ENCODE measurements at regions not wholly inside any gene's neighbourhood (a gene's known extent, or its start where the extent isn't known, plus 50 kb on each side); places are given as distances from the start of the nearest gene placed in this dataset.

- Histone ChIP-seq H3K9me3 (no peaks in the 10 kb centered on the region), H3K27me3 (no peaks in the 10 kb centered on the region), H3K36me3 (no peaks in the 10 kb centered on the region), H3K4me3 (no peak overlapping the region)
- no peak for DNase-seq
Observed at GRCh38 chr18:79579807-79580497, 99.7 kb upstream of the CTDP1 start.

DNA sequence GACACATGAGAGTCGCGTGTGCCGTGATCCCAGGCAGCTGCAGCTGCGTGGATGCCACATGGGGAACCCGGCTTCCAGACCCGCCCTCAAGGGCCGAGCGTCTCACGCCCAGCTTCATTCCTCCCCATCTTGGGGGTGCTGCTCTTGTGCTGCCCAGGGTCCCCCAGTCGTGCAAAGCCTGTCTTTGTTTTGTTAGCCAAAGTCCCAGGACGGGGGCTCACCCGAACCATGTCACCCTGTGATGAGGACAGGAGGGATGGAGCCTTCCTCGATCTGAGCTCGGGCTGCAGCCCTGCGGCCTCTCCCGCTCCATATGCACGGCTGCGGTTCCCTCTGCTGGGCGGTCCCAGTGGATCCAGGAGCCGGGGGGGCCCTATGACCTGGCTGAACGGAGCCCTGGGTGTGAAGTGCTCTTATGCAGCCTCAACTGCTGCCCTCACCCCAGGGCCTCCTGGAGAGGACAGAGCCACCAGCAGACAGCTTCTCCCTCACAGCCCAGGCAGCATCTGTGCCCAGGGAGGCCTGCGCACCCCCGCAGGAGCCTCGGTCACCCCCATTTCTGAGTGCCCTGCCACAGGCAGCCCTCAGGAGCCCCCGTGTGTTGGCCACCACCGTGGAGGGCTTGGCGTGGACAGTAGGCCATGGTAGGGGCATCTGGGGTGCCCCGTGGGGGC is 99.0 kb upstream of the CTDP1 start:
- DNase-seq = no peak
- no peaks in the 10 kb centered on the region for H3K36me3 ChIP-seq

GRCh38 chr18:79581406-79581805 is 98.2 kb upstream of the CTDP1 start:
- Histone ChIP-seq H3K27me3 (no peaks in the 10 kb centered on the region), H3K36me3 (no peaks in the 10 kb centered on the region), H3K9me3 (no peaks in the 10 kb centered on the region), H3K4me3 (no peak overlapping the region)
- no peak for DNase-seq

More for the DNA sequence above, 99.0 kb upstream of the CTDP1 start:
- Histone ChIP-seq H3K9me3 (no peaks in the 10 kb centered on the region), H3K4me3 (no peak overlapping the region), H3K27me3 (no peaks in the 10 kb centered on the region)

DNA sequence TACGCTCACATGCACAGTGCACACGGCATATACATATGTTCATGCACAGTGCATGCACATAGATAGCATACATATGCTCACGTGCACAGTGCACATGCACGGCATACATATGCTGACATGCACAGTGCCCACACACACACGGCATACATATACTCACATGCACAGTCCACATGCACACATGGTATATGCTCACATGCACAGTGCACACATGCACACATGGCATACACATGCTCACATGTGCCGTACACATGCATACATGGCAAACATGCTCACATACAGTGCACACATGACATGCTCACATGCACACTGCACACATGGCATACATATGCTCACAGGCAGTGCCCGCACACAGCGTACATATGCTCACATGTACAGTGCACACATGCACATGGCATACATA is 97.7 kb upstream of the CTDP1 start:
- no peak overlapping the region for H3K4me3 ChIP-seq

DNA sequence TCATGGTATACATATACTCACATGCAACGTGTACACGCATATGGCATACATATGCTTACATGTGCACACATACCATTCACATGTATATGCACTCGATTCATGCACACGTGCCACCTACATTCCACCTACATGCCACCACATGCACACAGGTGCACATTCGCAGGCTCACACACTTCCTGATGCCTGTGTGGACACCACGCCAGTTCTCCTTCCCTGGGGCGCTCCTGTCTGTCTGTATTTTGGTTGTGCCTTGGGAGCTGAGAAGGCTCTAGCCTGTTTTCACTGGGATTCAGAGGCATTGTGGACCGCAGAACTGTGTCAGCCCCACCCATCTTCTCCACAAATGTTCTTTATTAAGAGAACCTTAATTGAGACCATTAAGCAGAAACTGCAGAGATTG is 96.6 kb upstream of the CTDP1 start:
- DNase-seq = no peak
- Histone ChIP-seq H3K9me3 (no peaks in the 10 kb centered on the region), H3K36me3 (no peaks in the 10 kb centered on the region), H3K4me3 (no peak overlapping the region), H3K27me3 (no peaks in the 10 kb centered on the region)

More for the DNA sequence above, 97.7 kb upstream of the CTDP1 start:
- no peak for DNase-seq
- no peaks in the 10 kb centered on the region for H3K36me3 ChIP-seq
- H3K27me3 ChIP-seq = no peaks in the 10 kb centered on the region
- no peaks in the 10 kb centered on the region for H3K9me3 ChIP-seq

- DNase-seq = no peak
- H3K4me3 ChIP-seq = no peak overlapping the region
- no peaks in the 10 kb centered on the region for H3K9me3 ChIP-seq
- no peaks in the 10 kb centered on the region for H3K36me3 ChIP-seq
- no peaks in the 10 kb centered on the region for H3K27me3 ChIP-seq
Observed at GRCh38 chr18:79583426-79583825, 96.2 kb upstream of the CTDP1 start.

DNA sequence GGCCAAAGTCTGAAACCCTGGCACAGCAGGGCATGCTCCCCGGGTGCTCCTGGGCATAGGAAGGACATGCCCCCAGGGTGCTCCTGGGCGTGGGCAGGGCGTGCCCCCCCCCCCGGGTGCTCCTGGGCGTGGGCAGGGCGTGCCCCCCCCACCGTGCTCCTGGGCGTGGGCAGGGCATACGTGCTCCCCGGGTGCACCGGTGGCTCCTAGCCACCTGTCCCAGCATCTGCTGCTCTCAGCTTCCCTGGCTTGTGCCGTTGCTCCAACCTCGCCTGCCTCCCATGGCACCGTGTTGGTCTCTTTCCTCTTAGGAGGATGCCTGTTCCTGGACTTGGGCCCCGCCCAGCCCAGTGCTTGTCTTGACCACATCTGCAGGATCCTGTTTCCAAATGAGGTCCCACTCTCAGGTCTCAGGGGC is 95.6 kb upstream of the CTDP1 start:
- Histone ChIP-seq H3K9me3 (no peaks in the 10 kb centered on the region), H3K36me3 (no peaks in the 10 kb centered on the region), H3K27me3 (no peaks in the 10 kb centered on the region), H3K4me3 (no peak overlapping the region)
- no peak for DNase-seq

GRCh38 chr18:79584491-79585394 is 94.9 kb upstream of the CTDP1 start:
- DNase-seq = no peak
- no peaks in the 10 kb centered on the region for H3K9me3 ChIP-seq
- H3K27me3 ChIP-seq = no peaks in the 10 kb centered on the region
- no peaks in the 10 kb centered on the region for H3K36me3 ChIP-seq
- no peak overlapping the region for H3K4me3 ChIP-seq

DNA sequence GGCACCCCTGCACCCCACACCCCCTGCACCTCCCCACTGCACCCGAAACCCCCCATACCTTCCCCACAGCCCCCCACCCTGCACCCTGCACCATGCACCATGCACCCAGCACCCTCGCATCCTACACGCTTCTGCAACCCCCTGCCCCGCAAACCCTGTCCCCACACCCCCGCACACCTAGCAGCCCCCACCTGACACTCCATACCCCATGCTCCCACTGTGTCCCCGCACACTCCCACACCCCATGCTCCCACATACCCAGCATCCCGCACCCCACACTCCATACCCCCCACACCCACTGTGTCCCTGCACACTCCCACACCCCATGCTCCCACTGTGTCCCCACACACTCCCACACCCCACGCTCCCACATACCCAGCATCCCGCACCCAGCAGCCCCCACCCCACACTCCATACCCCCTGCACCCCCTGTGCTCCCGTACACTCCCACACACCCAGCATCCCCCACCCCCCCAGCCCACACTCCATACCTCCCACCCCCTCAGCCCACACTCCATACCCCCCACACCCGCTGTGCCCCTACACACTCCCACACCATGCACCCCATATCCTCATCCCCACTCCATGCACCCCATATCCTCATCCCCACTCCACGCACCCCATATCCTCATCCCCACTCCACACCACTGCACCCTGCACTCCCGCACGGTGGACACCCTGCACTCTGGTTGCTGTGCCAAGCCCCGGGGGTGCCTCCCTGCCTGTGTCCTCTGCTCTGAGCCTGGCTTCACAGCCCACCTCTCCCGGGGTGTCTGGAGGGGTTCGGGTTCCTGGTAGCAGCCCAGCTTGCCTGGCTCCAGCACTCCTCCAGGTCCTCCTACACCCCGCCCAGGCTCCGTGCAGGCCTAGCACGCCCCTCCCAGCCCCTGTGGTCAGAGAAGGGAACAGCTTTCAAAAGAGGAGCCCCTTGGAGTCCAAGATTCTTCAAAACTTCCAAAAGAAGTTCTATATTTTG is 93.9 kb upstream of the CTDP1 start:
- no peaks in the 10 kb centered on the region for H3K27me3 ChIP-seq
- H3K9me3 ChIP-seq = no peaks in the 10 kb centered on the region
- H3K36me3 ChIP-seq = no peaks in the 10 kb centered on the region
- no peak for DNase-seq
- H3K4me3 ChIP-seq = no peak overlapping the region

- no peak overlapping the region for H3K4me3 ChIP-seq
- H3K9me3 ChIP-seq = no peaks in the 10 kb centered on the region
- H3K36me3 ChIP-seq = no peaks in the 10 kb centered on the region
- no peak for DNase-seq
- H3K27me3 ChIP-seq = no peaks in the 10 kb centered on the region
Observed at GRCh38 chr18:79586436-79587225, 93.0 kb upstream of the CTDP1 start.

DNA sequence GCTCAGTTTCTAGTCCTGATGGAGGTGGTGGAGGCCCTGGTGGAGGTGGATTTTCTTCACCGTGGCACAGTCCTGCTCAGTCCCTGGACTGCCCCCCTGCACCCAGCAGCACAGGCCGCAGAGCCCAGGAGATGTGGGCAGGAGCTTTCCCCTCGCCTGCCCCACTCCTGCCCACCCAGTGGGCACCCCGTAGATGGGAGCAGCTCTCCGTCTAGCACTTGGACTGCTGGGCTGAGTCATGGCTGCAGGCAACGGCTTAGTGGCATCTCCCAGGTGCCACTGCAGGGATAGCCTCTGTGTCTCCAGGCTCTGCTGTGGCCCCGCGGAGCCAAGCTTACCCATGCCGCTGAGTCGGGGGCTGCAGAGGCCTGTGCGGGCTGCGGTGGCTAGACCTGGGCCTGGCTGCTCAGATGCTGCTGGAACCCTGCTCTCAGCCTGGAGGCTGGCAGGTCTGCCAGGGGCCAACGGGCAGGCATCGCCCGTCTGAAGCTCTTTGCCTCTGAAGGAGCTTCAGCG is 92.3 kb upstream of the CTDP1 start:
- Histone ChIP-seq H3K9me3 (no peaks in the 10 kb centered on the region), H3K36me3 (no peaks in the 10 kb centered on the region), H3K4me3 (no peak overlapping the region), H3K27me3 (no peaks in the 10 kb centered on the region)
- DNase-seq = no peak

DNA sequence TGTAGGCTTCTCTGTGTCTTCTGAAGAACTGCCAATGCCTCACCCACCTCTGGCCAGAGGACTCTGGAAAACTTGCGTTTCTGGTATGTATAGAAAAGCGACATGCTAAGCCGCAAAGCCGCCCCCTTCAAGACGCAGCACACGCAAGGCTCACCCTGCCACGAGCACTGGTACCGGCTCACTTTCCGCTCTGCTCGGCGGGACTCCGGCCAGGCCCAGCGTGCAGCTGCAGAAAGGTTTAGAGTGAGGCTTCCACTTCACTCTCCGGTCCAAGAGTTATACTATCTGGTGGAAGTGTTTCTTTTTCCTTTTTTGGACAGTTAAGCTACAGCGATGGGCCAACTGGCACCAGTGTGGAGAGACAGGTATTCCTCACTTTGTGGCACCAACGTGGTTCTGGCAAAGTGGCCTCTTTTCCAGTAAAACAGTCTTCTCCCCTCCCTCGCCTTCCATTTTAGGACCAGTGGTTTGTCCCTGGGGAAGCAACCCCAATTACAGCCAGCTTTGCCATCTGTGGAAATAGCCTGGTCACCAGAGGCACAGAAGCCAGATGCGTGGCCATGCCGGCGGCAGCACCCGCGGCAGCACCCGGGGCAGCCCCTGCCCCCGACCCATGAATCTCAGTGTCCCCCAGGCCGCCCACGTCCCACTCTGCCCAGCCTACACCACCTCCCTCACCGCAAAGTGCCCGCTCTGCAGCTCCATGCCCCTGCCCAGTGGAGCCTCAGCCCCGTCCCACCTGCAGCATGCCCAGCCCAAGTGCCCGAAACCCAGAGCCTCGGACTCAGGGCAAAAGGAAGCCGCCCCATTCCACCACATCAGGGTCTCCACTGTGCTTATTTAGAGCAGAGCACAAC is 91.6 kb upstream of the CTDP1 start:
- H3K36me3 ChIP-seq = no peaks in the 10 kb centered on the region
- DNase-seq = no peak
- no peaks in the 10 kb centered on the region for H3K27me3 ChIP-seq
- no peaks in the 10 kb centered on the region for H3K9me3 ChIP-seq
- H3K4me3 ChIP-seq = no peak overlapping the region

GRCh38 chr18:79588636-79589481 is 90.7 kb upstream of the CTDP1 start:
- H3K36me3 ChIP-seq = no peaks in the 10 kb centered on the region
- H3K27me3 ChIP-seq = no peaks in the 10 kb centered on the region
- DNase-seq = peak; percentile 87
- 0 out of 2 replicates have a peak, but pooled peaks cover 4% of the 10 kb centered on the region for H3K9me3 ChIP-seq
- H3K4me3 ChIP-seq = no peak overlapping the region

DNA sequence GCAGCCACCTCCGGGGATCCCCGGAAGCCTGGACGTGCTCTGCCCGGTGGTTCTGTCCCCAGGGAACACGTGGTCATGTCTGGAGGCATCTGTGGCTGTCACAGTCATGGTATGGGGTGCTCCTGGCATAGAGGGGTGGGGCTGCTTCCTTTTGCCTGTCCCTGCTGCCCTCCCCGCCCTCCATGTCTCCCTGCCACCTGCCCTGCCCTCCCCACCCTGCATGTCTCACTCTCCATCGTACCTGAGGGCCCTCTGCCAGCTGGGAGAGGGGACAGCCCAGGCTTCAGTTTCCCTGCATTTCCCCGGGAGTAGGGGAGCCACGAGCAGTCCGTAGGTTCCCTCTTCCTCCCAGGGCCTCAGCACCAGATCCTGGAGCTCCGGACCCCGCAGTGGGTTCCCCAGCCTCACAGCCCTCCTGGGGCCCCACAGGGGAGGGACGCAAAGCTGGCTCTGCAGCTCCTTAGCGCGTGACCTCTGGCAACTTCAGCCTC is 90.0 kb upstream of the CTDP1 start:
- no peaks in the 10 kb centered on the region for H3K36me3 ChIP-seq
- H3K27me3 ChIP-seq = no peaks in the 10 kb centered on the region; the same call in 1 of the 2 replicates
- H3K9me3 ChIP-seq = 0 out of 2 replicates have a peak, but pooled peaks cover 4% of the 10 kb centered on the region
- no peak overlapping the region for H3K4me3 ChIP-seq
- DNase-seq = no peak

Data from MG63 (cell line).